HepG2 (cell line): ENCODE measurements at regions not wholly inside any gene's neighbourhood (a gene's known extent, or its start where the extent isn't known, plus 50 kb on each side); places are given as distances from the start of the nearest gene placed in this dataset.
A peak's percentile ranks its signal among the peaks of the same experiment; 100 is the strongest.

Source experiments
- ATRX ChIP-seq: sonication (generic); formaldehyde crosslinking; IDR thresholded peaks from 2 replicates; pipeline ENCODE4 v1.4.0; 2020; ENCODE audit warnings: missing genetic modification reagents, borderline replicate concordance
- FOSL1 ChIP-seq: sonication (generic); formaldehyde crosslinking; IDR thresholded peaks from 2 replicates; pipeline ENCODE4 v1.9.0; 2021; ENCODE audit warnings: missing genetic modification reagents, borderline replicate concordance
- GATA4 ChIP-seq: sonication (generic); IDR thresholded peaks from 2 replicates; pipeline ENCODE4 v1.6.1; 2016; ENCODE audit warnings: antibody characterized with exemption, low read depth, borderline replicate concordance
- HDAC1 ChIP-seq: sonication (generic); formaldehyde crosslinking; IDR thresholded peaks from 2 replicates; pipeline ENCODE4 v1.5.1; 2020; ENCODE audit warnings: mild to moderate bottlenecking, missing genetic modification reagents
- KDM4B ChIP-seq: sonication (generic); formaldehyde crosslinking; IDR thresholded peaks from 2 replicates; pipeline ENCODE4 v1.4.0; 2020; ENCODE audit warnings: missing genetic modification reagents
- NRL ChIP-seq: sonication (generic); formaldehyde crosslinking; IDR thresholded peaks from 2 replicates; pipeline ENCODE4 v1.5.0; 2020; ENCODE audit warnings: missing genetic modification reagents, mild to moderate bottlenecking, moderate library complexity, borderline replicate concordance
- PHB2 ChIP-seq: fragments of 450-650 bp; IDR thresholded peaks from 2 replicates; pipeline ENCODE4 v1.6.1; 2018; ENCODE audit not compliant: partially characterized antibody
- PPARG ChIP-seq: conservative IDR thresholded peaks from 2 replicates; pipeline ENCODE4 v1.6.1; 2016; ENCODE audit warnings: missing biosample characterization, missing genetic modification reagents
- SP5 ChIP-seq: IDR thresholded peaks from 2 replicates; pipeline ENCODE4 v1.6.1; 2016; ENCODE audit warnings: low read depth, borderline replicate concordance
- ZFP37 ChIP-seq: sonication (generic); formaldehyde crosslinking; IDR thresholded peaks from 2 replicates; pipeline ENCODE4 v1.4.0; 2020; ENCODE audit warnings: missing genetic modification reagents, borderline replicate concordance
- ZKSCAN8 ChIP-seq: IDR thresholded peaks from 2 replicates; pipeline ENCODE4 v1.6.1; 2016; ENCODE audit warnings: borderline replicate concordance, missing genetic modification reagents, missing compliant biosample characterization
- ZNF326 ChIP-seq: sonication (generic); formaldehyde crosslinking; IDR thresholded peaks from 2 replicates; pipeline ENCODE4 v1.4.0; 2020; ENCODE audit warnings: missing genetic modification reagents, borderline replicate concordance
- ZNF549 ChIP-seq: sonication (generic); formaldehyde crosslinking; IDR thresholded peaks from 2 replicates; pipeline ENCODE4 v1.5.0; 2020; ENCODE audit warnings: missing genetic modification reagents
- ZNF629 ChIP-seq: sonication (generic); formaldehyde crosslinking; conservative IDR thresholded peaks from 2 replicates; pipeline ENCODE4 v1.5.0; 2020; ENCODE audit warnings: missing genetic modification reagents
- ZSCAN30 ChIP-seq: sonication (generic); formaldehyde crosslinking; IDR thresholded peaks from 2 replicates; pipeline ENCODE4 v1.5.0; 2020; ENCODE audit warnings: mild to moderate bottlenecking, missing genetic modification reagents
- TF ChIP-seq, protein P1 (sequence below): sonication (generic); formaldehyde crosslinking; IDR thresholded peaks from one replicate; pipeline ENCODE4 v1.5.1; 2020; ENCODE audit warnings: mild to moderate bottlenecking, missing genetic modification reagents; ENCODE audit errors: not compliant biosample characterization
- TF ChIP-seq, protein P2 (sequence below): sonication (generic); formaldehyde crosslinking; IDR thresholded peaks from 2 replicates; pipeline ENCODE4 v1.4.0; 2020; ENCODE audit warnings: missing genetic modification reagents, borderline replicate concordance
- TF ChIP-seq, protein P3 (sequence below): sonication (generic); formaldehyde crosslinking; IDR thresholded peaks from 2 replicates; pipeline ENCODE4 v1.4.0; 2020; ENCODE audit warnings: missing genetic modification reagents, borderline replicate concordance

DNA sequence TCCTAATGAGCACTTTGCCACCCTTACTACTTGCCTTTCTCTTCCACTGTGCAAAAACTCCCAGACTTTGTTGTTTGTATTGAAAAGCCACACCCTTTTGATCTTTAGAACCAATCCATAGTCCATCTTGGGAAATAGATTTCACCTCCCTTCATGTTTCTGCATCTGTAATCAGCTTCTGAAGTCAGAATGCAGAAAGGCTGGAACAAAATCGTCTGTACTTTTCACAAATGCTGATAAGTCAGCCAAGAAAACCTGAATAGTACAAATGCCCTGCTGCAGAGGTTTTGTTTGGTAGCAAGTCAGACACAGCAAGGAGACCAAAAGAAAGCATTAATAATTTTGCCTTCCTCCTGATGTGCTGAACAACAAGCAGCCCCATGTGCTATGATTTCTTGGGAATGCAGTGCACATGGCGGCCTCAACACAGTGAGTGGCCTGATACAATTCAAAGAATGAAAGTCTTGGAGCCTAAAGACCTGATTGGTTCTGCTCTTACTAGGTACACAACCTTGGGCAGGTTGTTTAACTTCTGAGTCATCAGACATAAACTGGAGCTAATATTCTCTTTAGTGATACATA, 59.2 kb upstream of the STK32A start (continued):
- TF ChIP-seq, protein P1, sequence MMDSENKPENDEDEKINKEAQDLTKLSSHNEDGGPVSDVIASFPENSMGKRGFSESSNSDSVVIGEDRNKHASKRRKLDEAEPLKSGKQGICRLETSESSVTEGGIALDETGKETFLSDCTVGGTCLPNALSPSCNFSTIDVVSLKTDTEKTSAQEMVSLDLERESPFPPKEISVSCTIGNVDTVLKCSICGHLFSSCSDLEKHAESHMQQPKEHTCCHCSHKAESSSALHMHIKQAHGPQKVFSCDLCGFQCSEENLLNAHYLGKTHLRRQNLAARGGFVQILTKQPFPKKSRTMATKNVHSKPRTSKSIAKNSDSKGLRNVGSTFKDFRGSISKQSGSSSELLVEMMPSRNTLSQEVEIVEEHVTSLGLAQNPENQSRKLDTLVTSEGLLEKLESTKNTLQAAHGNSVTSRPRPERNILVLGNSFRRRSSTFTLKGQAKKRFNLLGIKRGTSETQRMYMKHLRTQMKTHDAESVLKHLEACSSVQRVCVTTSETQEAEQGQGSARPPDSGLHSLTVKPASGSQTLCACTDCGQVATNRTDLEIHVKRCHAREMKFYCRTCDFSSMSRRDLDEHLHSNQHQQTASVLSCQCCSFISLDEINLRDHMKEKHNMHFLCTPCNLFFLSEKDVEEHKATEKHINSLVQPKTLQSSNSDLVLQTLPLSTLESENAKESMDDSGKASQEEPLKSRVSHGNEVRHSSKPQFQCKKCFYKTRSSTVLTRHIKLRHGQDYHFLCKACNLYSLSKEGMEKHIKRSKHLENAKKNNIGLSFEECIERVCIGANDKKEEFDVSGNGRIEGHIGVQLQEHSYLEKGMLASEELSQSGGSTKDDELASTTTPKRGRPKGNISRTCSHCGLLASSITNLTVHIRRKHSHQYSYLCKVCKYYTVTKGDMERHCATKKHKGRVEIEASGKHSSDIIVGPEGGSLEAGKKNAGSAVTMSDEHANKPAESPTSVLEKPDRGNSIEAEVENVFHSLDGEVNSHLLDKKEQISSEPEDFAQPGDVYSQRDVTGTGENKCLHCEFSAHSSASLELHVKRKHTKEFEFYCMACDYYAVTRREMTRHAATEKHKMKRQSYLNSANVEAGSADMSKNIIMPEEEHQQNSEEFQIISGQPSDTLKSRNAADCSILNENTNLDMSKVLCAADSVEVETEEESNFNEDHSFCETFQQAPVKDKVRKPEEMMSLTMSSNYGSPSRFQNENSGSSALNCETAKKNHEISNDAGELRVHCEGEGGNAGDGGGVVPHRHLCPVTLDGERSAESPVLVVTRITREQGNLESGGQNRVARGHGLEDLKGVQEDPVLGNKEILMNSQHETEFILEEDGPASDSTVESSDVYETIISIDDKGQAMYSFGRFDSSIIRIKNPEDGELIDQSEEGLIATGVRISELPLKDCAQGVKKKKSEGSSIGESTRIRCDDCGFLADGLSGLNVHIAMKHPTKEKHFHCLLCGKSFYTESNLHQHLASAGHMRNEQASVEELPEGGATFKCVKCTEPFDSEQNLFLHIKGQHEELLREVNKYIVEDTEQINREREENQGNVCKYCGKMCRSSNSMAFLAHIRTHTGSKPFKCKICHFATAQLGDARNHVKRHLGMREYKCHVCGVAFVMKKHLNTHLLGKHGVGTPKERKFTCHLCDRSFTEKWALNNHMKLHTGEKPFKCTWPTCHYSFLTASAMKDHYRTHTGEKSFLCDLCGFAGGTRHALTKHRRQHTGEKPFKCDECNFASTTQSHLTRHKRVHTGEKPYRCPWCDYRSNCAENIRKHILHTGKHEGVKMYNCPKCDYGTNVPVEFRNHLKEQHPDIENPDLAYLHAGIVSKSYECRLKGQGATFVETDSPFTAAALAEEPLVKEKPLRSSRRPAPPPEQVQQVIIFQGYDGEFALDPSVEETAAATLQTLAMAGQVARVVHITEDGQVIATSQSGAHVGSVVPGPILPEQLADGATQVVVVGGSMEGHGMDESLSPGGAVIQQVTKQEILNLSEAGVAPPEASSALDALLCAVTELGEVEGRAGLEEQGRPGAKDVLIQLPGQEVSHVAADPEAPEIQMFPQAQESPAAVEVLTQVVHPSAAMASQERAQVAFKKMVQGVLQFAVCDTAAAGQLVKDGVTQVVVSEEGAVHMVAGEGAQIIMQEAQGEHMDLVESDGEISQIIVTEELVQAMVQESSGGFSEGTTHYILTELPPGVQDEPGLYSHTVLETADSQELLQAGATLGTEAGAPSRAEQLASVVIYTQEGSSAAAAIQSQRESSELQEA (CRISPR knock-in tag) = no peak
- peak; percentile 39; the same call in 1 of the 2 replicates for TF ChIP-seq PPARG
- no peak for TF ChIP-seq ZNF326 (CRISPR knock-in tag)
- TF ChIP-seq GATA4 = no peak
- no peak for TF ChIP-seq ATRX (CRISPR knock-in tag)
- no peak for TF ChIP-seq ZNF629 (CRISPR knock-in tag)
- TF ChIP-seq FOSL1 = peak; percentile 76
- TF ChIP-seq, protein P2, sequence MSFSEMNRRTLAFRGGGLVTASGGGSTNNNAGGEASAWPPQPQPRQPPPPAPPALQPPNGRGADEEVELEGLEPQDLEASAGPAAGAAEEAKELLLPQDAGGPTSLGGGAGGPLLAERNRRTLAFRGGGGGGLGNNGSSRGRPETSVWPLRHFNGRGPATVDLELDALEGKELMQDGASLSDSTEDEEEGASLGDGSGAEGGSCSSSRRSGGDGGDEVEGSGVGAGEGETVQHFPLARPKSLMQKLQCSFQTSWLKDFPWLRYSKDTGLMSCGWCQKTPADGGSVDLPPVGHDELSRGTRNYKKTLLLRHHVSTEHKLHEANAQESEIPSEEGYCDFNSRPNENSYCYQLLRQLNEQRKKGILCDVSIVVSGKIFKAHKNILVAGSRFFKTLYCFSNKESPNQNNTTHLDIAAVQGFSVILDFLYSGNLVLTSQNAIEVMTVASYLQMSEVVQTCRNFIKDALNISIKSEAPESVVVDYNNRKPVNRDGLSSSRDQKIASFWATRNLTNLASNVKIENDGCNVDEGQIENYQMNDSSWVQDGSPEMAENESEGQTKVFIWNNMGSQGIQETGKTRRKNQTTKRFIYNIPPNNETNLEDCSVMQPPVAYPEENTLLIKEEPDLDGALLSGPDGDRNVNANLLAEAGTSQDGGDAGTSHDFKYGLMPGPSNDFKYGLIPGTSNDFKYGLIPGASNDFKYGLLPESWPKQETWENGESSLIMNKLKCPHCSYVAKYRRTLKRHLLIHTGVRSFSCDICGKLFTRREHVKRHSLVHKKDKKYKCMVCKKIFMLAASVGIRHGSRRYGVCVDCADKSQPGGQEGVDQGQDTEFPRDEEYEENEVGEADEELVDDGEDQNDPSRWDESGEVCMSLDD = no peak
- TF ChIP-seq HDAC1 (CRISPR knock-in tag) = no peak
- TF ChIP-seq SP5 = peak; percentile 74
- TF ChIP-seq ZNF549 = no peak
- TF ChIP-seq, protein P3, sequence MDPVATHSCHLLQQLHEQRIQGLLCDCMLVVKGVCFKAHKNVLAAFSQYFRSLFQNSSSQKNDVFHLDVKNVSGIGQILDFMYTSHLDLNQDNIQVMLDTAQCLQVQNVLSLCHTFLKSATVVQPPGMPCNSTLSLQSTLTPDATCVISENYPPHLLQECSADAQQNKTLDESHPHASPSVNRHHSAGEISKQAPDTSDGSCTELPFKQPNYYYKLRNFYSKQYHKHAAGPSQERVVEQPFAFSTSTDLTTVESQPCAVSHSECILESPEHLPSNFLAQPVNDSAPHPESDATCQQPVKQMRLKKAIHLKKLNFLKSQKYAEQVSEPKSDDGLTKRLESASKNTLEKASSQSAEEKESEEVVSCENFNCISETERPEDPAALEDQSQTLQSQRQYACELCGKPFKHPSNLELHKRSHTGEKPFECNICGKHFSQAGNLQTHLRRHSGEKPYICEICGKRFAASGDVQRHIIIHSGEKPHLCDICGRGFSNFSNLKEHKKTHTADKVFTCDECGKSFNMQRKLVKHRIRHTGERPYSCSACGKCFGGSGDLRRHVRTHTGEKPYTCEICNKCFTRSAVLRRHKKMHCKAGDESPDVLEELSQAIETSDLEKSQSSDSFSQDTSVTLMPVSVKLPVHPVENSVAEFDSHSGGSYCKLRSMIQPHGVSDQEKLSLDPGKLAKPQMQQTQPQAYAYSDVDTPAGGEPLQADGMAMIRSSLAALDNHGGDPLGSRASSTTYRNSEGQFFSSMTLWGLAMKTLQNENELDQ (CRISPR knock-in tag) = no peak
- no peak for TF ChIP-seq PHB2
- TF ChIP-seq ZSCAN30 (CRISPR knock-in tag) = no peak
- TF ChIP-seq ZKSCAN8 (CRISPR knock-in tag) = no peak
- TF ChIP-seq ZFP37 (CRISPR knock-in tag) = 0 out of 2 replicates have a peak, but pooled peaks have one; percentile 32
- TF ChIP-seq NRL = no peak
- TF ChIP-seq KDM4B (CRISPR knock-in tag) = no peak
